Lower leg skin (tissue), 3 donors: ENCODE measurements at regions not wholly inside any gene's neighbourhood (a gene's known extent, or its start where the extent isn't known, plus 50 kb on each side); places are given as distances from the start of the nearest gene placed in this dataset.

ENCODE experiments used
- CTCF ChIP-seq, 3 donors: fragments of 450-650 bp; IDR thresholded peaks; one replicate each; pipeline ENCODE4 v1.5.1; 2016; ENCODE audit warnings: antibody characterized with exemption in 3 of 3, mild to moderate bottlenecking in 3 of 3, moderate library complexity in 2 of 3
- POLR2A ChIP-seq, 2 donors: fragments of 450-650 bp; IDR thresholded peaks; one replicate each; pipeline ENCODE4 v1.6.1; 2016 to 2017; ENCODE audit warnings: antibody characterized with exemption in 2 of 2, mild to moderate bottlenecking in 1 of 2, moderate library complexity in 1 of 2

- TF ChIP-seq POLR2A (IDR thresholded peaks at IDR 0.05) (no peak), CTCF (IDR thresholded peaks at IDR 0.05) (no peak)
These were observed 76.0 kb upstream of the GTF3A start for GRCh38 chr13:27348461-27348860.
